Tibial nerve (tissue), 4 donors: ENCODE measurements at regions not wholly inside any gene's neighbourhood (a gene's known extent, or its start where the extent isn't known, plus 50 kb on each side); places are given as distances from the start of the nearest gene placed in this dataset.

Experiments used
- EP300 ChIP-seq, 2 donors: sonication (generic); formaldehyde crosslinking; IDR thresholded peaks; one replicate each; pipeline ENCODE4 v1.6.1; 2017; ENCODE audit warnings: antibody characterized with exemption in 2 of 2, mild to moderate bottlenecking in 1 of 2
- POLR2A ChIP-seq, 2 donors: fragments of 450-650 bp; IDR thresholded peaks; one replicate each; pipeline ENCODE4 v1.6.1; 2017; ENCODE audit warnings: antibody characterized with exemption in 2 of 2, mild to moderate bottlenecking in 2 of 2, moderate library complexity in 2 of 2
- TF ChIP-seq, protein P1 (sequence below), 5 experiments: fragments of 200-600 bp in 3 of 5; fragments of 450-650 bp in 2 of 5; sonication (generic) in 3 of 5; IDR thresholded peaks; one replicate each; pipeline ENCODE4 v1.5.1; 2016 to 2019; ENCODE audit warnings: antibody characterized with exemption in 5 of 5, mild to moderate bottlenecking in 3 of 5, moderate library complexity in 2 of 5

DNA sequence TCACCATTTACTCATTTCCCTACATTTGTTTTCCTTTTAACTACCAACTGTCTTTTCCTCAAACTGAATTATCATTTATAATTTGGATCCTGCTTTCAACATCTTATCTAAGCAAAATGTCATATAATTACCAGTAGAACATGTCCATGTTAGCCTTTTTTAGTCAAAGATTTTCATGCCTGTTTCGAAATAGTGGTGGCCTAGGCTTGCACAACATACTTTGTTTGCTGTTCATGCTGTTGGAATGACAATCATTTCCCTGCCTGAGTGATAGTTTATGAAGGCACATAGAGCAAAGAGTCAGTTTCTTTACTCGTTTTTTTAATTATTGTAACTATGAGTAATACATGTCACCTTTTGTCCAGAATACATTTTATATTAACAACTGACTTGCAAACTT lies 144.3 kb upstream of the ANO3 start:
- TF ChIP-seq POLR2A (IDR thresholded peaks at IDR 0.05) (no peak), EP300 (IDR thresholded peaks at IDR 0.05) (peak in 1 of 2 donors; percentile 38)
- TF ChIP-seq, protein P1, sequence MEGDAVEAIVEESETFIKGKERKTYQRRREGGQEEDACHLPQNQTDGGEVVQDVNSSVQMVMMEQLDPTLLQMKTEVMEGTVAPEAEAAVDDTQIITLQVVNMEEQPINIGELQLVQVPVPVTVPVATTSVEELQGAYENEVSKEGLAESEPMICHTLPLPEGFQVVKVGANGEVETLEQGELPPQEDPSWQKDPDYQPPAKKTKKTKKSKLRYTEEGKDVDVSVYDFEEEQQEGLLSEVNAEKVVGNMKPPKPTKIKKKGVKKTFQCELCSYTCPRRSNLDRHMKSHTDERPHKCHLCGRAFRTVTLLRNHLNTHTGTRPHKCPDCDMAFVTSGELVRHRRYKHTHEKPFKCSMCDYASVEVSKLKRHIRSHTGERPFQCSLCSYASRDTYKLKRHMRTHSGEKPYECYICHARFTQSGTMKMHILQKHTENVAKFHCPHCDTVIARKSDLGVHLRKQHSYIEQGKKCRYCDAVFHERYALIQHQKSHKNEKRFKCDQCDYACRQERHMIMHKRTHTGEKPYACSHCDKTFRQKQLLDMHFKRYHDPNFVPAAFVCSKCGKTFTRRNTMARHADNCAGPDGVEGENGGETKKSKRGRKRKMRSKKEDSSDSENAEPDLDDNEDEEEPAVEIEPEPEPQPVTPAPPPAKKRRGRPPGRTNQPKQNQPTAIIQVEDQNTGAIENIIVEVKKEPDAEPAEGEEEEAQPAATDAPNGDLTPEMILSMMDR (IDR thresholded peaks at IDR 0.05) = no peak
